Fibroblast of mammary gland (primary cell): ENCODE measurements at regions not wholly inside any gene's neighbourhood (a gene's known extent, or its start where the extent isn't known, plus 50 kb on each side); places are given as distances from the start of the nearest gene placed in this dataset.

Source experiments
- DNase-seq: peaks from one replicate; pipeline ENCODE4 v3.0.0-alpha.2; 2010; ENCODE audit warnings: low read depth
- H3K4me3 ChIP-seq: 2 replicates; pipeline ENCODE4 v1.5.1; 2011; ENCODE audit warnings: low read depth, mild to moderate bottlenecking, low read length, moderate library complexity; ENCODE audit not compliant: control insufficient read depth
- TF ChIP-seq, protein P1 (sequence below): conservative IDR thresholded peaks from 2 replicates; pipeline ENCODE4 v1.5.1; 2011; ENCODE audit warnings: low read depth, low read length, inconsistent platforms; ENCODE audit not compliant: control insufficient read depth, insufficient read depth

DNA sequence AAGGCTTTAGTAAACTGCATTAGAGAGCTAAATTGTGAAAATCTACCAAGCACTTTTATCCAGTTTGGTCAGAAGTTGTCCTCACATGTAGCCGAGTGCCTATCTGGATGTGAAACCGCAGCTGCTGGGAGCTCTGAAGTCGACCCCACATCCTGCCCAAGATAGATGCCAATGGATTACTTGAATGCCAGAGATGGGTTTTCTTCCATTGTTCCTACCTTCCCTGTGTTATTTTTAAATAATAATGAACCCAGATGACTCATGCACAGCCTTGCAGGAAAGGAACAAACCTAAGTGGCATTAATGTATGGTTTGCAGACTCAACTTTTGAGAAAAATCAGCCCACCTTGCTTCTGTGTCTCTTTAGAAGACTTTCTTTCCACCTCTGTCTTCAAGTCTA is 408.5 kb downstream of the FBXO15 start:
- H3K4me3 ChIP-seq = no peak overlapping the region
- no peak for DNase-seq
- TF ChIP-seq, protein P1, sequence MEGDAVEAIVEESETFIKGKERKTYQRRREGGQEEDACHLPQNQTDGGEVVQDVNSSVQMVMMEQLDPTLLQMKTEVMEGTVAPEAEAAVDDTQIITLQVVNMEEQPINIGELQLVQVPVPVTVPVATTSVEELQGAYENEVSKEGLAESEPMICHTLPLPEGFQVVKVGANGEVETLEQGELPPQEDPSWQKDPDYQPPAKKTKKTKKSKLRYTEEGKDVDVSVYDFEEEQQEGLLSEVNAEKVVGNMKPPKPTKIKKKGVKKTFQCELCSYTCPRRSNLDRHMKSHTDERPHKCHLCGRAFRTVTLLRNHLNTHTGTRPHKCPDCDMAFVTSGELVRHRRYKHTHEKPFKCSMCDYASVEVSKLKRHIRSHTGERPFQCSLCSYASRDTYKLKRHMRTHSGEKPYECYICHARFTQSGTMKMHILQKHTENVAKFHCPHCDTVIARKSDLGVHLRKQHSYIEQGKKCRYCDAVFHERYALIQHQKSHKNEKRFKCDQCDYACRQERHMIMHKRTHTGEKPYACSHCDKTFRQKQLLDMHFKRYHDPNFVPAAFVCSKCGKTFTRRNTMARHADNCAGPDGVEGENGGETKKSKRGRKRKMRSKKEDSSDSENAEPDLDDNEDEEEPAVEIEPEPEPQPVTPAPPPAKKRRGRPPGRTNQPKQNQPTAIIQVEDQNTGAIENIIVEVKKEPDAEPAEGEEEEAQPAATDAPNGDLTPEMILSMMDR = no peak

DNA sequence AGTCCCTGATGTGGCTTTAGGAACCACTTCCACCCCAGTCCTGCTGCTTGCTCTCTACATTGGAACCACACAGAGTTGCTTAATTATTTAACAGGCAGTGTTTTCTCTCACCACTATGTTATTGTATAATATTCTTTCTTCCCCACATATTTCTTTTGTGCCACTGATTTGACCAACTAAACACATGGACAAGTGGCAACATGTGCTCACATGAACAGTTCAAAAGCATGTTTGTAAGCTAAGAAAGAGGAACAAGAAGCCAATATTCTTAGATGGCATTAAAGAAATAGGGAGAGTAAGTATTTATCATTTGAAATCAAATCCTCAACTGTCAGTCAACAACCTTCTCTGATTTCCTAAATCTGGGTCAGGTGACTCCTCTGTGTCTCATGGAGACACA is 409.6 kb downstream of the FBXO15 start:
- TF ChIP-seq, protein P1 = no peak
- no peak for DNase-seq
- no peak overlapping the region for H3K4me3 ChIP-seq

DNA sequence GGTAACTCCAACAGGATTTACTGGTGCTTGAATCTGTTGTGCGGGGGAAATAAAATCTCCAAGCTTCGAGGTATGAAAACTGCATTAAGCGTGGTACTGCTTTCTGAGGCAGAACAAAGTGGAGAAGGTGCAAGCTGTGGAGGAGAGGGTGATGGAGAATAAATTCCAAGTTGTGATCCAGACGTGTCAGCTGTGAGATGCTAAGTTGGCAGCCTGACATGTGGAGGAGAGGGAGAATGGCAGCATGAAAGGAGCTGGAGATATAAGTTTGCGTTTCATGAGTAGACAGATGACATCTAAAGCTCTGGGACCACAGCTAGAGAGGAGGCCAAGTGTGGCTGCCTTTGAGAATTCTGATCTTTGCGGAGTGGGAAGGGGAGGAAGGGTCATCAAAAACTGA is 411.8 kb downstream of the FBXO15 start:
- no peak for DNase-seq
- H3K4me3 ChIP-seq = no peak overlapping the region
- TF ChIP-seq, protein P1 = no peak

DNA sequence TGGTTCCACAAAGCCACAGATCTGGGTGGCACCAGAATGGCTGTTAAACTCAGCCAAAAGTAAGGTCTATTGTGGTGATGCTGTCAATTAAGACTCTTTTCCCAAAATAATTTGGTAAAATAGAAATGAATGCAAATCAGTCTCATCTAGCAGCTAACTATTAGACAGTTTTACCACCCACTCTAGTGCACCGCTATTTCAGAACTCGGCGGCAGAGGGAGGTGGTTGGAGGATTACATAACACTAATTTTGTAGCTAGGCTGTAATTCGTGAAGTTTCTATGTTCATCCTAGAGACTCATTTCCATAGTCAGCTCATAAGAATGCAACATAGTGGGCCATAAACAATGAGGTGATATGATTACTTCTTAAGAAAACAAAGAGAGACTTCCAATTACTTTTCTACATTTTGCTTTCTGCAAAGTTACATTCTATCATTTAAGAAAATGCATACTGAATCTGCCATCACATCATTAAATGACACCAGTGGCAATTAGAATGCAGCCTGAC is 413.8 kb downstream of the FBXO15 start:
- no peak overlapping the region for H3K4me3 ChIP-seq
- no peak for DNase-seq
- TF ChIP-seq, protein P1 = no peak

DNA sequence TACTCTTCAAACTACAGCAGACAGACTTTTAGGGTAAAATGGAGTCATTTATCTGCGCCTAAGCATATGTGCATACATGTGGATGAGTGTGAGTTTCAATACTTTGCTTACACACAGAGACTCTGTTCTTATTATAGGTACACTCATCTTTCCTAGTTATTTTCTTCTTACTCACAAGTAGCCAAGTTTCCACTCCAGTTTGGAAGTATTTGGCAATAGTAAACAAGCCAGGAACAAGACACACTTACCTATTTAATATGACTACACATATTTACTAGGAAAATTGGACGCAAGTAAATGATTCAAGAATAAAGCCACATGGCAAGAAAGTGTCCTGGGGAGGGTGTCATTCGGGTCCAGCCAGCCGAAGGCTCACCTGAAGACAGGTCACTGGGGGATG is 414.3 kb downstream of the FBXO15 start:
- H3K4me3 ChIP-seq = no peak overlapping the region
- DNase-seq = no peak
- TF ChIP-seq, protein P1 = no peak

DNA sequence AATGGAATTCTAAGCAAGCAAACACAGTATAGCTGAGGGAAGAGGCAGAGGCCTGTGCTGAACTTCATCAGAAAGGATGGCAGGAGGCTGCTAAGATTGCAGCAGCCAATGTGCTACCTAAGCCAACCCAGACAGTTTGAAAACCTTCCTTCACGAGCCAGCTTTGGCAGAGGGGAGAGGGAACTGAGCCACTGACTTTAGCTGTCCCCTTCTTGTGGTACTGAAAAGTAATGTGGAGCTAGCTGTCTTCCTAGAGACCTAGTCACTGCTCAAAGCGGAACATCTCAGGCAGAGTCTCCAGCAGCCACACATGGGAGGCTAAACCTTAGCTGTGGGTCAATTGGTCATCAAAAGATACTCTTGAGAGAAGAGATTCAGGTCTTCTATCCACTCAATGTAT is 419.0 kb downstream of the FBXO15 start:
- no peak overlapping the region for H3K4me3 ChIP-seq
- DNase-seq = no peak
- TF ChIP-seq, protein P1 = no peak

DNA sequence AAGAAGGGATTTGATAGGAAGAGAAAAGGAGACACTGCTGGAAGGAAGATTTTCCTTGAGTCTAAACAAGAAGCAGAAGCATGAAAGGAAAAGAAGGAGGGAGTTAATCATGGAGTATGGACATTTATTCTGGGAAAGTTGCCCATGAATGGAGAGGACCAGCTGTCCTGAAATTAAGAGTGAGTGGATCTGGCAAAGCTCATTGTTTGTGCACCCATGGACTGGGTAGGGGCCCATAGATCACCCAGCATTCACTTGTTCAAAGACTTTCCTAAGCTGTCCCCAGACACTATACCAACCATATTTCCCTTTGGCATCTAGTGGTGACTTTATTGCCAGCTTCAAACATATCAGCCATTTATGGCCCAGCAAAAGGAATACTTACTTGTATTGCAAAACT is 422.7 kb downstream of the FBXO15 start:
- DNase-seq = peak; percentile 45
- TF ChIP-seq, protein P1 = no peak
- H3K4me3 ChIP-seq = no peak overlapping the region
